Prostate gland (tissue), 2 donors: ENCODE measurements at regions not wholly inside any gene's neighbourhood (a gene's known extent, or its start where the extent isn't known, plus 50 kb on each side); places are given as distances from the start of the nearest gene placed in this dataset.
A peak's percentile ranks its signal among the peaks of the same experiment; 100 is the strongest.

Experiments used
- DNase-seq: peaks from one replicate; pipeline ENCODE4 v3.0.0-alpha.2; 2019; ENCODE audit warnings: low spot score
- H3K27ac ChIP-seq, 2 donors: fragments of 200-600 bp; sonication (generic); 2 replicates each; pipeline ENCODE4 v1.5.1; 2017 to 2019
- H3K27me3 ChIP-seq: fragments of 200-600 bp; sonication (generic); replicated peaks from 2 replicates; pipeline ENCODE4 v1.5.1; 2019; ENCODE audit not compliant: insufficient read depth
- H3K36me3 ChIP-seq, 2 donors: fragments of 200-600 bp; sonication (generic); 1 replicate in 1 of 2; 2 replicates in 1 of 2; pipeline versions ENCODE4 v1.5.1 to v1.8.1; 2017 to 2019
- H3K4me1 ChIP-seq: fragments of 200-600 bp; sonication (generic); replicated peaks from 2 replicates; pipeline ENCODE4 v1.5.1; 2019
- H3K4me3 ChIP-seq, 2 donors: fragments of 200-600 bp; sonication (generic); 2 replicates each; pipeline ENCODE4 v1.5.1; 2017 to 2019
- H3K9me3 ChIP-seq: fragments of 200-600 bp; sonication (generic); 2 replicates; pipeline ENCODE4 v1.5.1; 2017
- POLR2A ChIP-seq: fragments of 450-650 bp; IDR thresholded peaks from one replicate; pipeline ENCODE4 v1.6.1; 2016; ENCODE audit warnings: antibody characterized with exemption, mild to moderate bottlenecking
- POLR2AphosphoS5 ChIP-seq: sonication (generic); formaldehyde crosslinking; IDR thresholded peaks from one replicate; pipeline ENCODE4 v1.6.1; 2017; ENCODE audit warnings: antibody characterized with exemption
- WGBS: methylation state at CpG from one replicate; pipeline ENCODE4 v1.1.5; 2018; 5-methylcytosine and 5-hydroxymethylcytosine counted together
- intact Hi-C: fragments of 100-400 bp; cut with DNase I; formaldehyde crosslinking; loops from one replicate; pipeline ENCODE4 v1.14.2; 2022
- TF ChIP-seq, protein P1 (sequence below), 4 experiments: fragments of 200-600 bp in 2 of 4; fragments of 450-650 bp in 2 of 4; sonication (generic) in 2 of 4; IDR thresholded peaks; 1 replicate in 3 of 4; 2 replicates in 1 of 4; pipeline ENCODE4 v1.5.1; 2016 to 2019; ENCODE audit warnings: antibody characterized with exemption in 4 of 4, mild to moderate bottlenecking in 2 of 4, moderate library complexity in 2 of 4

DNA sequence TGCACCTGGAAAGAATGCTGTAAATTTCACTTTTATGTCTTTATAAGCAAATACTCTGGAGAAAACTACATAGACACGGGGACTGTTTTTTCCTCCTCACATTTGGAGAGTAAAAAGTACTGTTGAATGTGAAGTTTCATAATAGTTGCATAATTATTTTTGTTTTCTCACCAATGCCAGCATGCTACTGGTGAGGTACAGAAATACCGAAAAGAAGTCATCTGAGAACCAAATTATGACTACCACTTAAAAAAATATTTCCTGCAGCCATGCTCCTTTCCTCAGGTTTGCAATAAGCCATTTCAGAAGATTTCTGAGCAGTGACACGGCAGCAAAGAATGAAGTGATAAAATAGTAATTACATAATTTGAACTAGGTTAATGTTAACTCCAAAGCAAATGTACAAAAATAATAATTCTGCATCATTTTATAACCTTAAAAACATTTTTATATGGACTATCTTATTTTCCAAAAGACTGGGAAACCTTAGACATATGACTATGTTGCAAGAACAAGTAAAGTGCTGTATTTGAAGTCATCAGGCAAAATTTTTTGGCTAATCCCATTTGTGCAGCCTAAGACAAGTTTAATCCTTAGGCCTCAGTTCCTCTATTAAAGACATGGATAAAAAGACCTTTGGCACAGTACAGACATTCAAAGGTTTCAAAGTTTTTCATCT is 144.7 kb downstream of the PCSK1 start:
- H3K27ac ChIP-seq: no peak overlapping the region
- no peaks in the 10 kb centered on the region for H3K9me3 ChIP-seq
- no peaks in the 10 kb centered on the region for H3K27me3 ChIP-seq
- WGBS: 86% methylated on average over 3 of the region's 3 CpGs
- H3K4me1 ChIP-seq: peaks cover 5% of the 10 kb centered on the region
- H3K4me3 ChIP-seq: no peak overlapping the region
- DNase-seq: no peak
- H3K36me3 ChIP-seq: no peaks in the 10 kb centered on the region
- no peak for TF ChIP-seq POLR2AphosphoS5
- TF ChIP-seq, protein P1, sequence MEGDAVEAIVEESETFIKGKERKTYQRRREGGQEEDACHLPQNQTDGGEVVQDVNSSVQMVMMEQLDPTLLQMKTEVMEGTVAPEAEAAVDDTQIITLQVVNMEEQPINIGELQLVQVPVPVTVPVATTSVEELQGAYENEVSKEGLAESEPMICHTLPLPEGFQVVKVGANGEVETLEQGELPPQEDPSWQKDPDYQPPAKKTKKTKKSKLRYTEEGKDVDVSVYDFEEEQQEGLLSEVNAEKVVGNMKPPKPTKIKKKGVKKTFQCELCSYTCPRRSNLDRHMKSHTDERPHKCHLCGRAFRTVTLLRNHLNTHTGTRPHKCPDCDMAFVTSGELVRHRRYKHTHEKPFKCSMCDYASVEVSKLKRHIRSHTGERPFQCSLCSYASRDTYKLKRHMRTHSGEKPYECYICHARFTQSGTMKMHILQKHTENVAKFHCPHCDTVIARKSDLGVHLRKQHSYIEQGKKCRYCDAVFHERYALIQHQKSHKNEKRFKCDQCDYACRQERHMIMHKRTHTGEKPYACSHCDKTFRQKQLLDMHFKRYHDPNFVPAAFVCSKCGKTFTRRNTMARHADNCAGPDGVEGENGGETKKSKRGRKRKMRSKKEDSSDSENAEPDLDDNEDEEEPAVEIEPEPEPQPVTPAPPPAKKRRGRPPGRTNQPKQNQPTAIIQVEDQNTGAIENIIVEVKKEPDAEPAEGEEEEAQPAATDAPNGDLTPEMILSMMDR (IDR thresholded peaks at IDR 0.05): no peak
- no peak for TF ChIP-seq POLR2A
- intact Hi-C loops: no loop called here

DNA sequence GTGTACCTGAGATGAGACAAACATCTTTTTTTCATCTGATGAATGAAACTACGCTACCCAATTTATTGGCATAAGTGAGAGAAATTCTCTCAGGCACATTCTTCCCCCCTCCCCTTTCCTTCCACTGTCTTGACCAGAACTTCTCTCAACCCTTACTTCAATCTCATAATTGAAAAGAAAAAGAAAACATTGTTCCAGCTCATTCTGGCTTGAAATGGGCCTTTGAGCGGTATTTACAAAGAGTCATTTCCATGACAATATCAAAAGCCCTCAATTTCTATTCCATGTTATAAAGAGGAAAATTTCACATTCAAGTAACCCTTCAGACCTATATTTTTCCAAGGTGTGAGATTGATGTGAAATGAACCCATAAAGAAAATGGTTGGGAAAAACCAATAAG is 145.9 kb downstream of the PCSK1 start:
- Histone ChIP-seq H3K9me3 (no peaks in the 10 kb centered on the region), H3K4me1 (peaks cover 5% of the 10 kb centered on the region), H3K36me3 (no peaks in the 10 kb centered on the region), H3K27ac (no peak overlapping the region), H3K4me3 (no peak overlapping the region), H3K27me3 (no peaks in the 10 kb centered on the region)
- intact Hi-C loops: no loop called here
- no peak for TF ChIP-seq POLR2A
- TF ChIP-seq POLR2AphosphoS5: no peak
- TF ChIP-seq, protein P1 (IDR thresholded peaks at IDR 0.05): no peak
- 93% methylated on average over 2 of the region's 2 CpGs for WGBS
- DNase-seq: no peak

DNA sequence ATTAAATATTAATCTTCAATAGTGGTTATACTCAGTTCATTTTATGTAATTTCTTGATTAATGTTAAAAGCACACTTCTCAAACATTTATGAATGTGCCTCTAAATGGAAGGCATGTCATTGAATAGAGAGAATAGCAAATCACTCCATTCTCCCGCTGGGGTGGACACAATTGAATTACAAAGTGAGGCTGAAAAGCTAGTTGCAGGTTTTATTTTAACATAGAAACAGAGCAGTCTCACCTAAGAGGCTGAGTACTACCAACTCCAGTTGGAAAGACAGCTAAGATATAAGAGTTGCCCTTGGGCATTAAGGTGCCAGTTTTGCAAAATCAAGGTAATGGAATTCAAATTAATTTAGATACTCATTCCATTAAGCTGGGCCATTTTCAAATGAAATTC is 147.2 kb downstream of the PCSK1 start:
- intact Hi-C loops: no loop called here
- Histone ChIP-seq H3K9me3 (no peaks in the 10 kb centered on the region), H3K4me3 (no peak overlapping the region), H3K27ac (no peak overlapping the region), H3K27me3 (no peaks in the 10 kb centered on the region), H3K36me3 (no peaks in the 10 kb centered on the region), H3K4me1 (peaks cover 5% of the 10 kb centered on the region)
- TF ChIP-seq POLR2A: no peak
- TF ChIP-seq, protein P1 (IDR thresholded peaks at IDR 0.05): no peak
- 86% methylated on average over 1 of the region's 1 CpG for WGBS
- DNase-seq: no peak

DNA sequence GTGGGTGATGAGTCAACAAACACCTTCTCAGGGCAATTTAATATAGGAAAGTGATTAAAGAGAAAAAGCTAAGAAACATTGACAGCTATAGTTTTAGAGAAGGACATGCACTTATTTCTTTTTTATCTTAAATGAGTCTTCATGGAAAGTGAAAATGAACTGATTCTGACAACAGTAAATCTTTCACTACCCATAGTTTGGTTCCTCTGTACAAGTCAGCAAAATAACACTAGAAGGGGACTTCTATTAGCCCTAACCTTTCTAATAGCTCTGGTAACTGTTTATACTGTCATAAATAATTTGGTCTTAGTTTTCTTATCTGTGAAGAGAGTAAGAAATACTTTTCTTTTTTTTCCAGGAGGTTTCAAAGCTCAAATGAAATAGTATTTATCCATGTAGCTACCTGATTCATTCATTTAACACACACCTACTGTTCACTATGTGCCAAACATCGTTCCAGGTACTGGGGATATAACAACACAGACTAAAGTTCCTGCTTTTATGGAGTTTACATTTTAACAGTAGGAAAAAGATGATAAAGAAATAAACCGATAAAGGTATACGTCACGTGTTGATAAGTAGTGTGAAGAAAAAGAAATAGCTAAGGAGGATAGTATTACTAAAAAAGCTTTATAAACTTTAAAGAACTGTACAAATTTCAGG is 148.2 kb downstream of the PCSK1 start:
- no peak for DNase-seq
- peaks cover 5% of the 10 kb centered on the region for H3K4me1 ChIP-seq
- no peaks in the 10 kb centered on the region for H3K9me3 ChIP-seq
- no peaks in the 10 kb centered on the region for H3K36me3 ChIP-seq
- TF ChIP-seq, protein P1 (IDR thresholded peaks at IDR 0.05): no peak
- no peak for TF ChIP-seq POLR2A
- no peak for TF ChIP-seq POLR2AphosphoS5
- H3K27ac ChIP-seq: no peak overlapping the region
- no peak overlapping the region for H3K4me3 ChIP-seq
- WGBS: 72% methylated on average over 4 of the region's 4 CpGs
- intact Hi-C loops: no loop called here
- no peaks in the 10 kb centered on the region for H3K27me3 ChIP-seq

DNA sequence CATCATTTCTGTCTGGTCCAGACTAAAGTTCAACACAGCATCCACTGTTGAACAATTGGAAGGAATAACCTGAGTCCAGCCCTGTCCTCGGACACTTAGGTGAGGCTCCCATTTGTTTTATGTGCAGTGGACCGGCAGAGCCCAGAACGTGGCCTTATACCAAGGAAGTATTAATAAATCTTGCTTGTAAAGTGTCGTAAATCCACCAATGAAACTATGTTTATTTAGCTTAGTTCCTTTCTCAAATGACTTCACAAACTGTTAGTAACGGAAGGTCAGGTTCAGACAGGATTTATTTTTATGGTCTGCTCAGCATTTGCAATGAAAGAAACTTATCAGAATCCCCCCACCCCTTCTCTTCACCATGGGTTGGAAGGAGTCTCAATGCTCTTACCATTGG is 149.5 kb downstream of the PCSK1 start:
- TF ChIP-seq, protein P1 (IDR thresholded peaks at IDR 0.05): no peak
- TF ChIP-seq POLR2AphosphoS5: peak; percentile 70
- TF ChIP-seq POLR2A: no peak
- intact Hi-C loops: no loop called here

More for the DNA sequence above, 149.5 kb downstream of the PCSK1 start:
- peaks cover 5% of the 10 kb centered on the region for H3K4me1 ChIP-seq
- no peak overlapping the region for H3K4me3 ChIP-seq
- H3K27me3 ChIP-seq: no peaks in the 10 kb centered on the region
- no peaks in the 10 kb centered on the region for H3K36me3 ChIP-seq
- peak overlapping the region; percentile 48 to 56 for H3K27ac ChIP-seq
- no peak for DNase-seq
- WGBS: 8% methylated on average over 5 of the region's 5 CpGs
- H3K9me3 ChIP-seq: no peaks in the 10 kb centered on the region
